Smooth muscle cell (in vitro differentiated cells): ENCODE measurements at regions not wholly inside any gene's neighbourhood (a gene's known extent, or its start where the extent isn't known, plus 50 kb on each side); places are given as distances from the start of the nearest gene placed in this dataset.

Experiments used
- DNase-seq: peaks from one replicate; lab custom pipeline; 2025; ENCODE audit not compliant: unreplicated experiment; lab: John Stamatoyannopoulos, UW
- H2AFZ ChIP-seq: fragments of 200-600 bp; sonication (generic); 2 replicates; pipeline ENCODE4 v1.6.0; 2016; ENCODE audit warnings: antibody characterized with exemption, low read depth, mild to moderate bottlenecking
- H3F3A ChIP-seq: fragments of 200-600 bp; sonication (generic); 2 replicates; pipeline ENCODE4 v1.6.0; 2017; ENCODE audit warnings: antibody characterized with exemption, low read depth
- H3K27ac ChIP-seq: fragments of 200-600 bp; sonication (generic); 2 replicates; pipeline ENCODE4 v1.5.1; 2016; ENCODE audit warnings: low read depth, mild to moderate bottlenecking
- H3K27me3 ChIP-seq: fragments of 200-600 bp; sonication (generic); 2 replicates; pipeline ENCODE4 v1.6.1; 2016; ENCODE audit warnings: low read depth, mild to moderate bottlenecking
- H3K36me3 ChIP-seq: fragments of 200-600 bp; sonication (generic); 2 replicates; pipeline ENCODE4 v1.5.1; 2016; ENCODE audit warnings: low read depth
- H3K4me1 ChIP-seq: fragments of 200-600 bp; sonication (generic); 2 replicates; pipeline ENCODE4 v1.5.1; 2016; ENCODE audit warnings: low read depth
- H3K4me2 ChIP-seq: fragments of 200-600 bp; sonication (generic); 2 replicates; pipeline ENCODE4 v1.6.0; 2016; ENCODE audit warnings: mild to moderate bottlenecking
- H3K4me3 ChIP-seq: fragments of 200-600 bp; sonication (generic); 2 replicates; pipeline ENCODE4 v1.5.1; 2016; ENCODE audit warnings: mild to moderate bottlenecking
- H3K79me2 ChIP-seq: fragments of 200-600 bp; sonication (generic); 2 replicates; pipeline ENCODE4 v1.6.0; 2016; ENCODE audit warnings: low read depth, mild to moderate bottlenecking
- H3K9ac ChIP-seq: fragments of 200-600 bp; sonication (generic); 2 replicates; pipeline ENCODE4 v1.6.0; 2016; ENCODE audit warnings: low read depth
- H3K9me3 ChIP-seq: fragments of 200-600 bp; sonication (generic); replicated peaks from 2 replicates; pipeline ENCODE4 v1.5.1; 2016; ENCODE audit warnings: low read depth
- H4K20me1 ChIP-seq: fragments of 200-600 bp; sonication (generic); 2 replicates; pipeline ENCODE4 v1.6.0; 2016; ENCODE audit warnings: low read depth
- CTCF ChIP-seq: fragments of 200-600 bp; sonication (generic); IDR thresholded peaks from 2 replicates; pipeline ENCODE4 v1.5.1; 2017; ENCODE audit warnings: borderline replicate concordance, mild to moderate bottlenecking, antibody characterized with exemption; ENCODE audit not compliant: insufficient read depth, poor library complexity, severe bottlenecking
- WGBS: methylation state at CpG from one replicate; pipeline ENCODE4 v1.1.7; 2016; ENCODE audit warnings: low lambda C conversion rate; 5-methylcytosine and 5-hydroxymethylcytosine counted together

- Histone ChIP-seq H3K27ac (no peak overlapping the region), H3K4me2 (no peak overlapping the region), H4K20me1 (no peaks in the 10 kb centered on the region), H3K27me3 (peaks cover 7% of the 10 kb centered on the region), H3K36me3 (no peaks in the 10 kb centered on the region), H3K4me1 (no peaks in the 10 kb centered on the region), H3K9me3 (no peaks in the 10 kb centered on the region), H3K4me3 (no peak overlapping the region), H2AFZ (no peak overlapping the region), H3K79me2 (no peaks in the 10 kb centered on the region), H3K9ac (no peak overlapping the region), H3F3A (no peaks in the 10 kb centered on the region)
- TF ChIP-seq CTCF = no peak
- DNase-seq = no peak
- WGBS = 90% methylated on average over 4 of the region's 4 CpGs
Observed at GRCh38 chr14:96658611-96659010, 138.6 kb upstream of the VRK1 start.

DNA sequence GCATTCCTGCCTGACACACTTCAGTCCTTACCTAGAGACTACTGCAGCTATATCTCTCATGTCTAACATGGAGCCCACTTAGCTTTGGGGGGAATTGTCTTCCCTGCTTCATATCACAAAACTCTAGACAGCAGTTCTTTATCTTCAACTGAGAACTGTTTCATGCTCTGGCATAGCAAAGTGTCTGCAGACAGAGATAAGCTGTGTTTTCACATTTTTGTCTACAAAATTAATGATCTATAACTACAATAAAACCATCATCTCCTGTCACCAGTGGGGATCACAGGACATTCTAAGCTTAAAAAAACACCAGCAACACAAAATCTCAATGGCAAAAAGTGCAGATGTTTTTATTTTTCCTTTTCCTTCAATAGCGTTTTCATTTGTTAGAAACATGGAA, 137.1 kb upstream of the VRK1 start:
- Histone ChIP-seq H3K27me3 (peaks cover 17% of the 10 kb centered on the region), H3K36me3 (no peaks in the 10 kb centered on the region), H3K9me3 (no peaks in the 10 kb centered on the region), H3K4me3 (no peak overlapping the region), H3K4me2 (no peak overlapping the region), H2AFZ (no peak overlapping the region), H4K20me1 (no peaks in the 10 kb centered on the region), H3K4me1 (no peaks in the 10 kb centered on the region), H3K79me2 (no peaks in the 10 kb centered on the region), H3K27ac (no peak overlapping the region), H3F3A (no peaks in the 10 kb centered on the region), H3K9ac (no peak overlapping the region)
- WGBS = 66% methylated on average over 1 of the region's 1 CpG
- TF ChIP-seq CTCF = no peak
- no peak for DNase-seq

DNA sequence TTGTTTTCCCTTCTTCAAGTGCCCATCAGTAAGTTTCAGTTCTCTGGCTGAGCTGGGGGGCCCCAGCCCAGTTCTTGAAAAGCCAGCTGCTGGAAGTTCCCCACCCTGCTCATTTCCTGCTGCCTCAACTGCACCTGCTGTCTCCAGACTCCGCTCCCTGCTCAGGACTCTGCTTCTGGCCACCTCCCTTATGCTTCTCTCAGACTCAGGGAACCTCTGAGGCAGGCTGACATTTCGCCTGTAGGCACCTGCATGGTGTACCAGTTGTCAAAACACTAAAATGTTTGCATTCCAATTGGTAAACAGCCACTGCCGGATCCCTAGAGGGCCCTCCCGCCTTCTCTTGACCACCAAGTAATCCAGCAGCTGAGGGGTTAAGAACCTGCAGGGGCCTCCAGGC, 136.5 kb upstream of the VRK1 start:
- H4K20me1 ChIP-seq = no peaks in the 10 kb centered on the region
- no peaks in the 10 kb centered on the region for H3F3A ChIP-seq
- H3K9ac ChIP-seq = no peak overlapping the region
- no peaks in the 10 kb centered on the region for H3K4me1 ChIP-seq
- no peaks in the 10 kb centered on the region for H3K79me2 ChIP-seq
- no peak overlapping the region for H3K4me2 ChIP-seq
- no peak overlapping the region for H2AFZ ChIP-seq
- no peak for DNase-seq
- peaks cover 17% of the 10 kb centered on the region for H3K27me3 ChIP-seq
- H3K36me3 ChIP-seq = no peaks in the 10 kb centered on the region
- no peak for TF ChIP-seq CTCF
- 71% methylated on average over 4 of the region's 4 CpGs for WGBS
- H3K9me3 ChIP-seq = no peaks in the 10 kb centered on the region
- no peak overlapping the region for H3K4me3 ChIP-seq
- no peak overlapping the region for H3K27ac ChIP-seq

DNA sequence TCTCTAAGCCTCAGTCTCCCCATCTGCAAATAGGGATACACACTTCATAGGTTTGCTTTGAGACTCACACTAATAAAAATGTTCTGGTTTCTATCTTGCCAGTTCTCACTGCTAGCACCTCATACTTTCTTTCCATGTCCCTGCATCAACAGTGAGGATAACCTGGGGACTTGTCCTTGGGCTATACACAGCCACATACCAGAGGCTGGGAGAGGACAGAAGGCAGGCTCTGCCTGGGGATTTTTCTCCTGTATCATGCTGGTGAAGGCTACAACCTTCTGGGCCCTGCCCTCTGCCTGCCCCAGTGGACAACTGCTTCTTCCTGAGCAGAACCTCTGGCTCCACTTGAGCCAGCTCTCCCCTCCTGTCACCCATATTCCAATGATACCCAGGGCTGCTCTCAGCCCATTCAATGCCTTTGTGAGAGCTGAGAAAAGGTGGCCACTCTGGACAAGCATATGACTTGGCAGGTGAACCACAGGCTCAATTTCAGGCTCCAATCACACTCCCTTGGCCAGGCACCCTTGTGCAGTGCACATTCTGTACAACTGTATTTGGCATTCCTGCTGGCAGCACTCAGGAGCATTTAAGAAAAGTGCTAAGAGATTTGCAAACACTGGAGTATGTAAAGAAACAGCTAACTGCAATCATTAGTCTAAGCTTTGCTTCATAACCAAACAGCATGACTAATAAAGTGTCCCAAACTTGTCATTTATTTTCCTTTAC, 135.8 kb upstream of the VRK1 start:
- TF ChIP-seq CTCF = no peak

More for the DNA sequence above, 135.8 kb upstream of the VRK1 start:
- H3K9ac ChIP-seq = no peak overlapping the region
- no peak for DNase-seq
- H3K36me3 ChIP-seq = no peaks in the 10 kb centered on the region
- H3F3A ChIP-seq = no peaks in the 10 kb centered on the region
- no peaks in the 10 kb centered on the region for H3K9me3 ChIP-seq
- no peak overlapping the region for H3K4me3 ChIP-seq
- no peak overlapping the region for H3K27ac ChIP-seq
- no peaks in the 10 kb centered on the region for H3K4me1 ChIP-seq
- no peaks in the 10 kb centered on the region for H4K20me1 ChIP-seq
- no peaks in the 10 kb centered on the region for H3K79me2 ChIP-seq
- H2AFZ ChIP-seq = no peak overlapping the region
- peaks cover 17% of the 10 kb centered on the region for H3K27me3 ChIP-seq
- no peak overlapping the region for H3K4me2 ChIP-seq
